HG02943 (cell line): ENCODE measurements at regions not wholly inside any gene's neighbourhood (a gene's known extent, or its start where the extent isn't known, plus 50 kb on each side); places are given as distances from the start of the nearest gene placed in this dataset.
"Not testable (repeated sequence)": the region's sequence is repeated elsewhere in the genome, so short reads cannot be mapped to it uniquely, and the experiment has no call there.

Experiments used
- ATAC-seq: cut with Tn5 transposase; IDR thresholded peaks from one replicate; pipeline ENCODE4 v1.9.1; 2021; ENCODE audit warnings: mild to moderate bottlenecking, low read depth, moderate library complexity; ENCODE audit not compliant: unreplicated experiment

DNA sequence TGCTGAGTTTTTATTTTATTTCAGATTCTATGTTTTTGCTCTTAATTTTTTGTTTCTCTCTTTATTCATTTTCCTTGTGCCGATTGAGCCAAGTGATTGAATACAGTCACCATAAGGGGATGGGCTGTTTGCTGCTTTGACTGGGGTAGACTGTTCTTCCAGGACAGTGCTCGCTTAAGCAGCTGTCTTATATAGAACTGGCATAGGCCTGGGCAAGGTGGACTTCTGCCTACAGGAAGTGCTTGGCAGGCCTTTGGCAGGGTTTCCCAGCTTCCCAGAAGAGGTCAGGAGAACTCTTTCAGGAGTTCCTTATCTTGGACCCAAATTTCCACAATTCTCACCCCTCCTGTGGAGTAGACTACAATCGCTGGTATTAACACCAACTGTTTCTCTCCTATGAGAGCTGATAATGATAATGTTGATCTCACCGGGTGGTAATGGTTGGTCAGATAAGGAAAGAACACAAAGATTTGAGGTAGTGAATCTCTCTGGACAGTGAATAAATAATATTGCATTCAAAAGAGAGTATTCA is 207.5 kb upstream of the ST6GAL2 start:
- ATAC-seq, result no peak

DNA sequence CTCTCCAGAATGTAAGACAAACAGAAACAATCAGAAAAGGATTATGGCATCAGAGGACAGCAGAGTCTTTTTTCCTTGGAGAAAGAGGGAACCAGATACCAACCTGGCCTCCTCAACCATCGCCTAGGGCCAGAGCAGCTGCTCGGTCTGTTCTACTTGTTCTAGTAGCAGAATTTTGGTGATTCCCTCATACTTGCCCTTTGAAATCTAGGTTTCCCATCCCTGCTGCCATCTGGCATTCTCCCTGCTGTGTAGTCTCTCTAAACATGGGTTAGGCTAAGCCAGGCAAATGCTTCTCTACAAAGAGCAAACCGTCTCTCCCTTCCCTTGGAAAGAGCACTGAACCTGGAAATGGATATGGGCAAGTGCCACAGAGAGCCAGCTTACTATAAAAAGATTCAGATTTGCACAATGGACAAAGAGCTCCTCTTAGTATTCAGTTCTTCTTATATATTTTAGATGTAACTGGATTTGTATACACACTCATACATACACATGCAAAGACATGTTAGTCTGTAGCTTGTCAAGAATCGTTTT is 208.6 kb upstream of the ST6GAL2 start:
- no peak for ATAC-seq

DNA sequence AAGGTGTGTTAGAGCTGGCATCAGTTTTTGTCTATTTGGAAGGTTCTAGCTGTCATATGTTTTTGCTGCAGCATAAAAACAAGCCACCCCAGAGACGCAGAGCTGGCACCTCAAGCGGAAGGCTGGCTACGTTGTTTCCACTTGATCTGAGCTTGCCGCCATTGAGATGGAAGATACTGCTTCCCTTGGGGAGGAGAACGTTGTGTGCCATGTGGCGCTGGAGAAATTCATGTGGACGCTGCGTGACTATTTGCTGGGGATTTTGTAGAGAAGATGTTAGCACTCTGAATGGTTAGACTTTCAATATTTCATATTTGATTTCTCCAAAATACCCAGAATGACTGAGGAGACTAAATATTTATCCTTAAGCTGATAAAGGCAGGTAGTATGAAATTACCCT is 216.2 kb upstream of the ST6GAL2 start:
- ATAC-seq, result no peak

DNA sequence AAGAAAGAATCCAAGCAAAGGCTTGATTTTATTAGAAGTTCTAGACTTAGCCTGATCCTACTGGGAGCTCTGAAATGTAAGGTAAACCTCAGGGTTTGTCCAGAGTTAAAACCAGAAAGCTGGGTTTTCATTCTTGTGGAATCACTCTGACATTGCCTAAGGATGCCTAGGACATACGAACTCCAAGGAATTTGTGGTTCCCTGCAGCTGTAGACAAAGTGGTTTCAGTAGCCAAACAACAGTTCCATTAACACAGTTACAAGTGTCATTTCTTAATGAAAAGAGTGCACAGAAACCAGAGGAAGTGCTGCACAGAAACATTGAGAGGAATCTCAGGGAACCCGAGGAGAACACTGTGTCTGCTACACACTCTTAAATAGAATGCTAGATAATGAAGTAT is 221.4 kb upstream of the ST6GAL2 start:
- ATAC-seq, result no peak

DNA sequence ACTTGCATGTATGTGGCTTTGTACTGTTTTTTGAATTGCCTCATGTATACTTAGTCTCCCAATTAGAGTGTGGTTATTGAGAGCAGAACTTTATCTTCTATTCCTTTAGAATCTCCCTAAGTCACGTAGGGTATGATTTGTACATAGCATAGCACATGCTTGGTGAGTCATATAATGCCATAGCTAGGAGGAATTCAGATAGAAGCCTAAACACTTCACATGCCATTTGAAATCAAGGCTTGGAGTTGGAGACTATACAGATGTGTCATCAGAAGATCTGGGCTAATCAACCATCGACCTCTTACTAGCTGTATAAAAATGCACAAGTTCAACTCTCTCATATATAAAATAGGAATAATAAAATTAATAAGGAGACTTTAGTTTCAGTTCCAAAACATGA is 222.6 kb upstream of the ST6GAL2 start:
- no peak for ATAC-seq

DNA sequence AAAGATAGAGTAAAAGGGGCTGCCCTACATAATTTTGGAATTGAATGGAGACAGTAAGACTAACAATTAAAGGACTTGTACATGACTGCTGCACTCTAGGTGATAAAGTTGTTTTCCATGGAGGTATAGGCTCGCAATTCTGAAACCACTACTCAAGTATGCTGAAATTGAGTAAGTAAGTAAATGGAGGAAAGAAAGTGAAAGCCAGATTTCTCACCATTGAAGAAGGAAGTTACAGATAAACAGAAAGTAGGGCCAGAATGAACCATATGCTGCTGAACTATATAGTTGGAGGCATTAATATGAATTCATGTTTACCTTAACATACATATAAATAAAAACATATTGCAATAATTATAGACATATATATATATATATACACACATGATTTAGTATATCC is 225.7 kb upstream of the ST6GAL2 start:
- ATAC-seq, result no peak

DNA sequence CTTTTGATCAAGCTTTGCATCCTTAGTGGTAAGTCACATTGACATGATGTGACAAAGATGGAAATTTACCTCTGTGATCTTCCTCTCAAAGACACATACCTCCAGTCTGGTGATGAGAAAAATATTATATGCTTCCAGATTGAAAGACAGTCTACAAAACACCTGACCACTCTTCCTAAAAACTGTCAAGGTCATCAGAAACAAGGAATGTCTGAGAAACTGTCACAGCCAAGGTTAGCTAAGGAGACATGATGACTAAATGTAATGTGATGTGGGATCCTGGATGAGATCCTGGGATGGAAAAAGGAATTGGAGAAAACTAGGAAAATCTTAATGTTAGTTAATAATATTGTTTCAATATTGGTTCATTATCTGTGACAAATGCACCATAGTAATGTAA is 226.6 kb upstream of the ST6GAL2 start:
- ATAC-seq, result no peak

DNA sequence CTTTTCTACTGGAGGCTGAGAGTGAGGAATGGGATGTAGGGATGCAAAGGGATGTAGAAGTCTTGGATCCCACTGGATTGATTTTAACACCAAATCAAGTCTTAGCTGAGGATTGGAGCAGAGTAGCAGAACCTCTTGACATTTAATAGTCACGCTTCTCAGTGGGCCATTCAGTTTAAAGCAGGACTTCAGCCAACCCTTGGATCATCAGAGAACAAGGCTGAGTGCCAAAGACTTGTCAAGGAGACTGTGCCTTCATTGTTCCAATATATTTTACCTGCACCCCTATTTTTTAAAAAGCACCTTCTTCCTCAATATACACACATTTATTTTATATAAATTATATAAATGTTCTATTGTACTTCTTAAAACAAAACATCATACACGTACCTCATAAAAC is 242.4 kb upstream of the ST6GAL2 start:
- ATAC-seq, result no peak

DNA sequence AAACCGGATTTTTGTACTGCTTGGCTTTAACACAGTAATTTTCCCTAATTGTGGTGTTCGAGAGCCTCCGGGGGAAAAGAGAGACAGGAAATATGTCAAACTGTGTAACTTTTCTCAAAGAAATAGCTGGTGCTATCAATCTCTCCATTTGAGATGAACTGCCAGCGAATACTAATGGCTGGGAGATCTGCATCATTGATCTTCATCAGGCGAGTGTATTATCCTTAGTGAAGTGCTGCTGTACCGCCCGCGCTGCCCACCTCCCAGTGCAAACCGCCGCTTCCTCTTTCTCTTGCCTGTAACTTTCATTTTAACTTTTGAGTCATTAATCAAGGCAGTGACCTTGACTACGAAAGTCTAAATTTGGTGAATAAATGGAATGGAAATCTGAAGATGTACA is 246.1 kb upstream of the ST6GAL2 start:
- no peak for ATAC-seq

DNA sequence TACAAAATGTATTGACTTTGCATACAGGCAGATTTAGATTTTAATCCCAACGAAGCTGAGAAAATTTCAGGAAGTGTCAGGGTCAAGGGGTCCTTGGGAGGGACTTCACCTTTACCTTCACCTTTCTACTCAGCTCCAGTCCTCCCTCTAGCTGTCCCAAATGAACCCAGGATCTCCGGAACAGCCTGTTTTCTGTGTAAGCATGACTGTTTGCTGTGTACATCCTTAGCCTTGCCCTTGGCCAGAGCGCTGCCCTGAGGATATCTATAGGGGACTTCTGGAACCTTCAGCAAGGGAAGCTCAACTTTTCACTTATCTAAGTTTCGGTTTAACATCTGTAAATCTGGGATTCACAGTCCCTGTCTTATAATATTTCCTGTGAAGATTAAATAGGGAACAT is 246.8 kb upstream of the ST6GAL2 start:
- no peak for ATAC-seq

DNA sequence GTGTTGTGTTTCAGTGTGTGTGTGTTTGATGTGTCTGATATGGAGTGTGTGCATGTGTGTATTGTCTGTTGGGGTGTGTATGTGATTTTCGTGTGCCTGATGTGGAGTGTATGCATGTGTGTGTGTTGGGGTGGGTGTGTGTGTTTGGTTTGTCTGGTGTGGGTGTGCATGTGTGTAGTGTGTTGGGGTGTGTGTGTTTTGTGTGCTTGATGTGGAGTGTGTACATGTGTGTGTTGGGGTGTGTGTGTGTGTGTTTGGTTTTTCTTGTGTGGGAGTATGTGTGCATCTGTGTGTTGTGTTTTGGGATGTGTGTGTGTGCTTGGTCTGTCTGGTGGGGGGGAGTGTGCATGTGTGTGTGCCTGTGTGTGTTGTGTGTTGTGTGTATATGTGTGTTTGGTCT is 247.4 kb upstream of the ST6GAL2 start:
- no peak for ATAC-seq

DNA sequence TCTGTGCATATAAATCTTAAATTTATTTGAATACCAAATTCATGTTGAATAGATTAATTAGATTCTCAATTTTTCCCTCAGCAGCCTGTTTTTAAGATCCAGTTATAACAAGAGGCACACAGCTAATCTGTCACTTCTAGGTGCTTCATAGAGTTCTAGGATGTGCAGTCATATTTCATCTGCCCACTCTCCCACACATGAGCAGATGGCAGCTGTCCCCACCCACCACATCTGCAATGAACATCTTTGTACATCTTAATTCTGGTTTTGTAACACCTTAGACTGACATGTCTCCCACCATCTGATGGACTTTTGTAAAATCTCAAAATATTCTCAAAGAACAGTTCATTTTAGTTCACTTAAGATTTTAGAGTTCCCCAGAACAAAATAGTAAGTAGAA is 250.8 kb upstream of the ST6GAL2 start:
- ATAC-seq, result no peak

DNA sequence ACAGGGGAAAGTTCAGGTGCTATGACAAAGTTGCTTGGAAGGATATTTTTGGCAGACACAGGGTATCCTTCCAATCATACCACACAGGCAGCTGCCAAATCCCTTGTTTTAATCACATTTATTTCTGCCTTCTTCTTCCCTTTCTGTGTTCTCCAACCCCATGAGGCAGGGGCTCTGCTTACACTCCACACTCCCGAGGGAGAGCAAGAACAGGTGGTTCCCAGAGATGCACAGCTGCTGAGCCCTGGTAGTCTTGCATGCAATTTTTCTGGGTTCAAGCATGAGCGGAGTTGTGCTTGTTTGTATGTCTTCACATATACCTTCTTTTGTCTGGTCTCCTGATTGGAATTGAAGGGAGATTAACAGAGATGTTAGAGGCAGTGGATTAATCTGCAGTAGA is 251.7 kb upstream of the ST6GAL2 start:
- no peak for ATAC-seq

DNA sequence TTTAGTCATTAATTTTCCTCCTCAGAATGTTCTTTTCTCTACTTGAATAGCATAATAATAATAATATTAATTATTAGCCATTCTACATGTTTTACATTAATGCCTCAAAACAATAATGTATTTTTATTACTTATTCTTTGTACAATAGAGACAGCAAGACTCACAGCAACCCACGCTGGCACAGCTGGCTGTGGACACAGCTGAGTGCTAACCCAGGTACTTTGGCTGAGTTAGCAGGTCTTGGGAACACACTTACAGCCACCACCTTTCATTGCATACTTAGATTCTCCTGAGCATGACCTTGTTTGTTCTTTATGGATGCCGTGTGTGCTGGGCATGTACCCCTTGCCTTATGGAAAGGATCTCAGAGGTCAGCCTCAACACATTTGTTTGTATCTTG is 260.2 kb upstream of the ST6GAL2 start:
- no peak for ATAC-seq

DNA sequence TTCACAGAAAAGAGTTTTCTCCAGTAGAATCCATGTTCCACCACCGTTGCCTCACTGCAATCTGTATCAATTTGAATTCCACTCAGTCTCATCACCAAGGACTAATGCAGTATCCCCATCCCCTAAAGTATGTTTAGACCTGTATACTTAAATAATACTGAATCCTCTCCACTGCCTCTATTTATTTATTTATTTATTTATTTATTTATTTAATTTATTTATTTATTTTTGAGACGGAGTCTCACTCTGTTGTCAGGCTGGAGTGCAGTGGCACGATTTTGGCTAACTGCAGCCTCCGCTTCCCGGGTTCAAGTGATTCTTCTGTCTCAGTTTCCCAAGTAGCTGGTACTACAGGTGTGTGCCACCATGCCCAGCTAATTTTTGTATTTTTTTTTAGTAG is 260.7 kb upstream of the ST6GAL2 start:
- not testable (repeated sequence) for ATAC-seq

DNA sequence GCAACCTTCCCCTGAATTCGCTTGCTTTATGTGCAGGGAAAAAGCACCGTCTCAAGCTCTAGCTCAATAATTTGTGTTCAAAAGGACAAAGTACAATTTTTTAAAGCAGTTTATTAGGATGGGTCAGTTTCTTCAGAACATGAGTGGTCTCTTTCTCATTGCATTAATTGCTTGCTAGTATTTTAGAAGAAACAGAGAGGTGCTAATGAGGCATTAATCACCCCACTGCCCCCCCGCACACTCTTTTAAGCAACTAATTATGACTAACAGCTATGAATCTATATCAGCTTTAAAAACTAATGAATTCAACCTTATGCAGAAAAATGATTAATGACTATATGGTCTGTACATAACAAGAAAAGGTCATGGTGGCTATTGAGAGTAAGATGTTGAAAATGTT is 262.1 kb upstream of the ST6GAL2 start:
- ATAC-seq, result no peak

DNA sequence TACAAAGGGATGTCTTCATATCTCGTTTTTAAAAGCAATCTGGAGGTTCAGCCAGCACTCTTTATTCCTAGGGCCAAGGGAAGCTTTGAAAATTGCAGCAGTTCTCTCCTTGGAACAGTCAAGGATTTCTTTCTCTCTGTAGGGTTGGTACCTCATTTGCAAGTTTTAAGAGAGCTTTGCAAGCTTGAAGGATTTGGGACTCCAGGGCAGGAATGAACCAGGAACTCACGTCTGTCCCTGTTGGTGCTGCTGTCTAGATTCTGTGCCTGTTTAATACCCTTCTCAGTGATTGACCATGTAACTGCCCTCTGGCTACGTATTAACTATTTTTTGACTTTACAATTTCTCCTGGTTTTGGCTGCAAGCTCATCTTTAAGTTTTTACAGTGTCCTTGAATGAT is 262.5 kb upstream of the ST6GAL2 start:
- no peak for ATAC-seq

DNA sequence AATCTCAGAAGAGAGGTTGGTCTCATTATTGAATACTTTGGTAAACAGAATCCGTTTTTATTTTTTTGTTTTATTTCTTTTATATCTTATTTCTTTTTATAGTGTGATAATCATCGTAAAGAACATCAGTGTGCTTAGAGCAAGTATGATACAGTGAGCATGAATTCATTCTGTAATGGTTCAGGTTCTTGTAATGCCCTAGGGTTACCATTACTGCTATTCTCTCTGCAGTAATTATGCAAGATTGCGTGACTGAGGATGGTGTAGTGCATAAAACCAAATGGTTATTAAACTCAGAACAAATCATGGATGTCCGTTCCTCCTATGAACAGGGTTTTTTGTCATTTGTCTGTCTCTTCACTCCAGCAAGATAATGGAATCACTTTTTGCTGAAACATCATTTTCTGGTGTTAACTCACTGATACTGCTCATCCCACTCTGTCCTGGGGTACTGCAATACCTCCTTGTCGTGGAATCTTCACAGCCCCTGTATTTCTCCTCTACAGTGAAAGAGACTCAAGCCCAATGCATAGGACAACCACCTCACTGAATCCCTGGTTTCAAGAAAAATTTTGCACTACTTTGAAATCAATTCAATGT is 274.8 kb upstream of the ST6GAL2 start:
- no peak for ATAC-seq

DNA sequence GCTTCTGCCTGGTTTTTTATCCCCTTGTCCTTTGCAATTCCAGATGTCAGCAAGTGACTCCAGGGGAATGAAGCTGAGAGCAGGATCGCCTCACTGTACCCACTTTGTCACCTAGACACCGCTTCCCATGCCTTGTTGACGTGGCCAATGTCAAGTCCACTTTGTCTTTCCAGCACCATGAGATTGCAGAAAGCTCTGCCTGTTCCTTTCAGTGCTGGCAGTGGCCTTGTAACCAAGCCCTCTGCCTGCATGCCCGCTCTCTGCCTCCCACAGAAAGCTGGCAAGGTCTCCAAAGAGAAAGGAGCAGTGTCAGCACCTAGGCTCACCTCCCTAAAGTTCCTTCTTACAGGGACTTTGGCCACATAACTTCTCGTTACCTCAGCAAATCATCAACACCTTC is 282.2 kb upstream of the ST6GAL2 start:
- ATAC-seq, result no peak

DNA sequence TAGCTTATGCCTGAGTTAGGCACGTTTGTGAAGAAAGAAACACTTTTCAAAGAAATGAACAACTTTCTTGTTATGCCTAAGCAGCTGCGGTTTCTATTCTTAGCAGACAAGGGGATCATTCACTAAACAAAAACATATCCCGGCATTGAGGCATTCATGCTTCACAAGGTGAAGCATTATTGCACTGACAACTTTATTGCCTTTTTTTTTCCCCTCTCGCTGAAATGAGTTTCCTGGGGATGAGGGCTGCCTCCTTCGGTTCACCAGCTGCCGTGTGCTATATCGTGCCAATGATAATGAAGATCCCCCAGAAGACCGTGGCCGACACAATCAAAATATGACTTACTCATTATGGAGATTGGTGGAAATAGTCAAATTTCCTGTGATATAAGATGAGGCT is 288.2 kb upstream of the ST6GAL2 start:
- no peak for ATAC-seq

DNA sequence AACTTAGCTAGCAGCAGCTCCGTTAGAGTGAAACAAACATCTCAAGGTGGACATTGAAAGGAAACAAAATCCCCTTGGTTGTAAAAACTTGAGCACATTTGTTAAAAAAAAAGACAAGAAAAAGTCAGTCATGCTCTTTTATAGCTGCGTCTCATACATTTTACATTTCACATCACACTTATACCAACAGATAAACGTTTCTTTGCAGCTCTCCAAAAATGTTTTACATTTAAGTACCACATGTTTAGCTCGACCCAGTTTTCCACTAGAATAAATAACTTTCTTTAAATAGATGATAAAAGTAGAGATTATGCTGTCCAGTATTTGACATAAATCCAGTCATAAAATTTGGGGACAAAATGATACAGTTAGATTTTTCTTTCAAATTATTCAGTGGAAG is 297.0 kb upstream of the ST6GAL2 start:
- ATAC-seq, result no peak

DNA sequence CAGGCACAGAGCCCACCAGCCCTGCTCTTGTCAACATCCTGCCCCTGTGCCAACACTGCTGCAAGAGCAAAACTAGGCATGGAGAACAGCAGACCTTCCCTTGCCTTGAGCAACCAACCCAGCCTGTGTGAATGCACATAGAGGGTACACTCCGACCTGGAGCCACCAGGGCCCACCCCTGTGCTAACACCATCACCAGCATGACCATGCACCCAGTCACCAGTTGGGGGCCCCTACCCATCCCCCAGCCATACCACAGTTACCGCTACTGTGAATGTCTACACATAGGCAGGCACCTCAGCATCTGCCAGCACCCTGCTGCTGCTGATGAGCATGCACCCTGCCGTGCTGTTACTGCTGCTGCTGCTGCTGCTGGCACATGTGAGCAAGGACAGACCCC is 301.9 kb upstream of the ST6GAL2 start:
- no peak for ATAC-seq

DNA sequence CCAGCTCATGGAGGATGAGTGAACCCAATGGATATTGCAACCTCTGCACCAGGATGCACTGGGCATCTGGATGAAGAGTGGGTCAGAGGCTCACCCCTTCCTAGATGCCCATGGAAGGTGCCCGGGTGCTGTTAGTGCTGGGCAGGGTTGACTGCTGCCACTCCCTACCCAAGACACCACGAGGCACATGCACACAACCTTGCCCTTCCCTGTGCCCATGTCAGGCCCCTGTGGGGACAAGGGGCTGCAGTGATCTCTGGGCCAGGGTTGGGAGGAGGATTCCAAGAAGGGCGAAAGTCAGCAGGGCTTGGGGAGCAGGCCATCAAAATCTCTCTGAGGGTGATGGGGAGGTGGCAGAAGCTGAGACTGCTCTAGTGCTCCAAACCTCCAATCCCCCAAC is 309.7 kb upstream of the ST6GAL2 start:
- no peak for ATAC-seq
